ENCODE measurements at regions not wholly inside any gene's neighbourhood (a gene's known extent, or its start where the extent isn't known, plus 50 kb on each side); places are given as distances from the start of the nearest gene placed in this dataset.
"Not testable (repeated sequence)": the region's sequence is repeated elsewhere in the genome, so short reads cannot be mapped to it uniquely, and the experiment has no call there.

DNA sequence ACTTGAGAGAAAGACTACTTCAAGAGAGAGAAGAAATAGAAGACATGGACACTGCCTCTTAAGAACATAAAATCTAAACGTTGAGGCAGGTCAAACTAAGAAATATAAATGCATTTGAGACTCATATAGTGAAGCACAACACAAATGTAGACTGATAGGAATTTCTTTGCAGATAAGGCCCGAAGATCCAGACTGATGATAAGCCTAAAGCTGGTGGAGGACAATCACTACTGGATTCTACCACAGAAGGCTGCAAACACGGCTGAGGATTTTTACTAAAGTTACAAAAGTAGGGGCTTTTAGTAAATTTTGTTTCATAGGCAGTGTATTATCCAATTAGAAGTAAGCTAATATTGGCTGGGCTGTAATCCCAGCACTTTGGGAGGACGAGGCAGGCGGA lies 278.3 kb downstream of the RAP2B start:
- DNase-seq (ENCODE audit: low read depth in 2 of 2), result no peak

DNA sequence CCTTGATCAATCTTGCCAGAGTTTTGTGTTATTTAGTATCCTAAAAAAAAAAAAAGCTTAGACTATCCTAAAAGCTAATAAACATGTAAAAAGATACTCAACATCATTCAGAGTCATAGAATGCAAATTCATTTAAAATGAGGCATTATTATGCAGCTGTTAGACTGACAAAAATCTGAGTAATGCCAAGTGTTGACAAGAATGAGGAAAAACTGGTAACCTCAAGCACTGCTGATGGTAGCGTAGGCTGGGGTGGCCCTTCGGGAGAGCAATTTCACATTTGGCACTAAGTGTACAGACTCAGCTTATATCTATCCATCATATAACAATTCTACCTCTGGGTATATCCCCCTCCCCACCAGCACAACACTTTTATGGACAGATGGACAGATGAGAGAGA lies 280.4 kb downstream of the RAP2B start:
- no peak for DNase-seq (ENCODE audit: low read depth in 2 of 2)

DNA sequence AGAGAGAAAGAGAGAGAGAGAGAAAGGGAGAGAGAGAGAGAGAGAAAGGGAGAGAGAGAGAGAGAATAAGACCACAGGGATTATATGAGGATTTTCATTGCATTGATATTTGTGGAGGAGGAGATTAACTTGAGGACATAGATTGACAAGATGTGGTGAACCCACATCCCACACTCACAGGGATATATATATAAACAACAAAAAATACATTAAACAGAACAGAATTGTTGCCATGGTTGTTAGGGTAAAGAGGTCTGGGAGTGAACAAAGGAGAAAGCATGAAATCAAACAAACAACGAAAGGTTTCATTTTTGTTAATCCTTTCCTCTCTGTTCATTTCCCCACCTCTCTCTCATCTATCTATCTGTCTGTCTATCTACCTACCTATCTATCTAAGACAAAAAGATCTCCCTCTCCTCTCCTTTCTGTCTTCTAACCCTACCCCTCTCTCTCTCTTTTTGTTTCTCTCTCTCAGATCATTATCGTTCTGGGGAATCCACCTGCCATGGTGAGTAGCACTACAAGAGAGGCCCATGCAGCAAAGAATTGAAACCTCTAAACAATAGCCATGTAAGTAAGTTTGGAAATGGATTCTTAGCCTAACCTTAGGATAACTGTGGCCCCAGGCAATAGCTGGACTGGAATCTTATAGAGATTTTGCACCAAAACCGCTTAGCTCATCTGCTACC lies 280.9 kb downstream of the RAP2B start:
- DNase-seq (ENCODE audit: low read depth in 2 of 2), result no peak

DNA sequence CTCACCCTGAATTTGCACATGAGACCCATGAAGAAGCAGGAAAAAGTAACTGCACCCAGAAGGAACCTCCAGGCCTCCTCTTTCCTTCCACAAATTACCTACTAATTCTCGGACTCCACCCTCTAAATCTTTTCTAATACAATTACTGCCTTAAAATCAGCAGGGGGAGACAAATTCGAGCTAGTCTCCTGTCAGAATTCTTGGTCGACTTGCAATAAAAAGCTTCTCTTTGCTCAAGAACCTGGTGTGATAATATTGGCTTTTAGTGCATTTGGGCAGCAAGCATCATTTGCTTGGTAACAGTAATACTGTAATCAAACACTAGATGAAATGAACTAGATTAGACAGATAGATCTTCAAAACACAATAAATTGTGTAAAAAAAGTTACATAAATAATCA lies 281.9 kb downstream of the RAP2B start:
- no peak for DNase-seq (ENCODE audit: low read depth in 2 of 2)

DNA sequence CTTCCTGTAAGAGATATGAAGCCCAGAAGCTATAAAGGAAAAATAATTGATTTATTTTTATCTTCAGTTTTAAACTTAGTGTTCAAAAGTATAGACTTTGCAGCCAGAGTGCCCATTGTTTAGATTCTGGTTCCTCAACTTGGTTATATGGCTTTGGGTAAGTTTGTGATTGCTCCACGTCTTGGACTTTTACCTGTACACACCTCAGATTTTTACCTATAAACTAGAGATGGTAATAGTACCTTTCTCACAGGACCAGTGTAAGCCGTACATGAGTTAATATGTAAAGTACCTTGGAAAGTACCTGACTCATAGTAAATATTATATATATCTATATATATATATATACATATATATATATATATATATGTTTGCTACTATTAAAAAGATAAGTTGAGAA lies 283.8 kb downstream of the RAP2B start:
- DNase-seq (ENCODE audit: low read depth in 2 of 2), result no peak

DNA sequence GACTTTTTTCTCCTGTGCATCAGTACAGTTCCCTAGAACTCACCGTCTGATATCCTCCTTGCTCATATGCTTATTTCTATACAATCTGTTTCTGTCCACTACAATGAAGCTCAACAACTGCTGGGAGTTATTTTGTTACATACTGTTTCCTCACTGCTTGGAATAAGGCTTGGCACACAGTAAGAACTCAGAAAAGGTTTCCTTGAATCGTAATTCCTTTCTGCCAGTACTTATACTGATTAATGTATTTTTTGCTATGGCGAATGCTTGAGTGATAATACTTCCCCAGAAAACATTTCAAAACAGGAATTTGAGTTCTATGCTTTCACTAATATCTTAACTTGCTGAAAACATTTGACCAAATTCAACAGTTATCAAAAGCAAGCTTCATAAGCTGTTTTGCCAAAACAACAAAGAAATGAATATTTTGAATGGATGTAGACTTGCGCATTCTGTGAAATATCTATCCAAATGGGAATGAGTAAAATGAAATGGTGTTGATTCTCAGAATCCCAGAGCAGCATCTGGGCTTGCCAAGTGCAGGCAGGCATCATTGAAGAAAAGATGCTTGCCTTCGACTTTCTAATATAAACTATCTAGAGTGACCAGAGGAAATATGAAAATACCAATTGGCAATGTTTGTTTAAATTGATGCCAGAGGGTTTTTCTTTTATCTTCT lies 286.3 kb downstream of the RAP2B start:
- no peak for DNase-seq (ENCODE audit: low read depth in 2 of 2)

DNA sequence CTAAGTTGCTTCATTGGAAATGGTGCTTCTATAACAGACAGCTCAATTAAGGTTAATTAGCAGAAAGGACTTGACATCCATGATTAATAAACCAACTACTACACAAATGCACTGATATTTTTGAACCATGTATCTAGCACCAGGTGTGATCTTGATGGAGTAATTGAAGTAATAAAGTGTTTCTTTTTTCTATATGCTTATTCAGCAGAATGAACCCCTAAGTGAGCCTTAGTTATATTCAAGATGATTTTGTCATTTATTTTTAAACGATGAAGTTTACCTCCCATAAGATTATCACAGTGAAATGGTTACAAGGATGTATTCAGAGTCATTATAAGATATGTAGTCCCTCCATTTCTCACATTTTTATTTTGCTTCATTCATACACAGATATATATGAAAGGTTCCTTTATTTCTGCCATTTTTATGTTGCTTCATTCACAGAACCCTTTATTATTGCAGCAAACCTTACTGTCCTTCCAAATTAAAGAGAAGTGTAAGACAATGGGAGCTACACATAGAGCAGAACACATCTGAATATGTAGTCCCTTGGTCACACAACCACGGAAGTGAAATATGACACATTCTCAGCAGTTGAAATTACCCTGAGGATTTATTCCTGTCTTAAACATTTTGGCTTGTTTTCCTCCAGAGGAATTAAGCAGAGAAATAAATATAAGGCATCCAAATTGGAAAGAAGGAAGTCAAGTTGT lies 295.0 kb downstream of the RAP2B start:
- DNase-seq (ENCODE audit: low read depth in 2 of 2), result no peak

DNA sequence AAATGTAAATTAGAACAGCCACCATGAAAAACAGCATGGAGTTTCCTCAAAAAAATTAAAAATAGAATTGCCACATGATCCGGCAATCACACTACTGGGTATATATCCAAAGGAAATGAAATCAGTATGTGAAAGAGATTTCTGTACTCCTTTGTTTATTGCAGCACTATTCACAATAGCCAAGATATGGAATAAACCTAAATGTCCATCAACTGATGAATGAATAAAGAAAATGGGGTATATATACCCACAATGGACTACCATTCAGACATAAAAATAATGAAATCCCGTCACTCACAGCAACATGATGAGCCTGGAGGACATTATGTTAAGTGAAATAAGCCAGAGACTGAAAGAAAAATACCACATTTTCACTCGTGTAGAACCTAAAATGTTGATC lies 296.9 kb downstream of the RAP2B start:
- no peak for DNase-seq (ENCODE audit: low read depth in 2 of 2)

DNA sequence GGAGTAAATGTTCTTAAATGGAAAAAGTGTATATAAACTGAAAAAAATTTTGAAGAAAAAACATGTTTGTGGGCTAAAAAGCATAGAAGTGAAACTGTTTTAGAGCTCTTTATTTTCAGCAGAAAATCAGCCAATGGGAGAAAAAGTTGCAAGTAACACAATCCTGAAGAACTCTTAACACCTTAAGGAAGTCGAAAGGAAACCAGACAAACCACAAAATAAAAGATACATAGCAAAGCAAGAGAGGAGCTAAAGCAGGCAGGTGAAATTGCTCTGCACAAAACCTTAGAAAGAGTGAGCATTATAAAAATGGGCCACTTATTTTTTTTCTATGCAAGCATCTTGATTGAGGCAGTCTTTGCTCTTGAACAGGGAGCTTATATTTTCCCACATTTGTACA lies 300.5 kb downstream of the RAP2B start:
- no peak for DNase-seq (ENCODE audit: low read depth in 2 of 2)

DNA sequence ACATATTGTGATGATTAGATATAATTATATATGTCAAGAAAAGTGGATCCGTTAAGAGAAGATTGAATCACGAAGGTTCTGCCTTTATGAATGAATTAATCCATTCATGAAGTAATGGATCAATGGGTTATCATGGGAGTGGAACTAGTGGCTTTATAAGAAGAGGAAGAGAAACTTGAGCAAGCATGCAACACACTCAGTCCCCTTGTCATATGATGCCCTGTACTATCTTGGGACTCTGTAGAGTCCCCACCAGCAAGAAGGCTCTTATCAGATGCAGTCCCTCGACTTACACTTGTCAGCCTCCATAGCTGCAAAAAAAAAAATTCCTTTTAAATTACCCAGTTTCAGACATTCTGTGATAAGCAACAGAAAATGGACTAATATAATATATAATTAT lies 301.9 kb downstream of the RAP2B start:
- no peak for DNase-seq (ENCODE audit: low read depth in 2 of 2)

DNA sequence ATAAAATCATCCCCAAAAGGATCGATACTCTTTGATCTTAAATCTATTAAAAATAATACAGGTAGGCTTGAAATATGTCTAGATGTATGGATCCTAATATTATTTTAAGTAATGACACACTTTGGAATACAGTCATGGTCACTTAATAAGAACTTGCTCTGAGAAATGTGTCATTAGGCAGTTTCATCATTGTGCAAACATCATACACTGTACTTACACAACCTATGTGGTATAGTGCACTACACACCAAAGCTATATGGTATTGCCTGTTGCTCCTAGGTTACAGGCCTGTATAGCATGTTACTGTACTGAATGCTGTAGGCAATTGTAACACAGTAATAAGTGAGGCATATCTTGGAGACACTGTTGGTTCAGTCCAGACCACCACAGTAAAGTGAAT lies 307.1 kb downstream of the RAP2B start:
- DNase-seq (ENCODE audit: low read depth in 2 of 2), result no peak

DNA sequence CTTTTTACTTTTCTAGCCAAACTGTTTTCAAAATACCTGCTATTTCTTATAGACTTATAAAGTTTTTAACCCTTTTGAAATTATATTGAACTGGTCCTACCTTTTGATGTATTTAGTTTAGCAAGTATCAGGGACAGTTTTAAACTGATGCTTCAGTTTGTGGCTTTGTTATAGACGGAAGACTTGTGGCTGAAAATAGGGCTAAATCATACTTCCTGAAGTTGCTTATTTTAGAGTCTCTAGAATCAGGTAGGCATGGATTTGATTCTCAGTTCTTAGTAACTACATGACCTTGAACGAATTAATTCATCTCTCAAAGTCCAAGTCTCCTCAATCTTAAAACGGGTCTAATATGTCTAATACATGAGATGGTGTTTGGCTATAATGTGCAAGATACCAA lies 322.8 kb downstream of the RAP2B start:
- DNase-seq (ENCODE audit: low read depth in 2 of 2), result no peak

DNA sequence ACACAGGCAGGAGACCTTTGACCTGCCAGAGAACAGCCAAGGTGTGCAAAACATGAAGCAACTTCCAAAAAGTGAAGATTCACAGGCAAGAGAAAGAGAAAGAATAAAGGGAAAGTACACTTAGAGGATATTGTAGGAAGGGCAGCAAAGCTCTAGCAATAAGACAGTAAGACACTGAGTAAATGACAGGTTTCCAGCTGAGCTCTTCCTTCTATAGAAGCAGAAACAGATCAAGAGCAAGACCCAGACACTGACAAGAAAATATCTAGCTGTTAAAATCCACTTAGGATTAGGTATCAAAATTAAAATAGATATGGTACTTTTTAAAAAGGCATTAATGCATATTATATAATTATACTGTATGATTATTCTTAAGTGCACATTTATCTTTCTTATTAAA lies 333.4 kb downstream of the RAP2B start:
- DNase-seq (ENCODE audit: low read depth in 2 of 2), result no peak

DNA sequence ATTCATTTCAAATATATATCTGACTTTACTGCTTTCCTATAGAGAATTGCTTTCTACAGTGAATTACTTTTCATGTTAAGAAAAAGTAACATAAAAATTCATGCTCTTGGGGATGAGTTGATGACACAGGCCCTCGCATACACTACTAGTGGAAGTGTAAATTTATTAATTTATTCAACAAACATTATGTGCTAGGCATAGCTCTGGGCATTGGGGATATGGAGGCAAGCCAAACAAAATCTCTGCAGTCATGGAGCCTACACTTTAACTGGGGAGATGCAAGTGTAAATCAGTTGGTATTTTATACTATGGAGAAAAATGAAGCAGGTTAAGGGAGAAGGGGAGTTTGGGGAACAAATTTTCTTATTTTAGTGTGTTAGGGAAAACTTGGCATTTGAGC lies 340.7 kb downstream of the RAP2B start:
- no peak for DNase-seq (ENCODE audit: low read depth in 2 of 2)

DNA sequence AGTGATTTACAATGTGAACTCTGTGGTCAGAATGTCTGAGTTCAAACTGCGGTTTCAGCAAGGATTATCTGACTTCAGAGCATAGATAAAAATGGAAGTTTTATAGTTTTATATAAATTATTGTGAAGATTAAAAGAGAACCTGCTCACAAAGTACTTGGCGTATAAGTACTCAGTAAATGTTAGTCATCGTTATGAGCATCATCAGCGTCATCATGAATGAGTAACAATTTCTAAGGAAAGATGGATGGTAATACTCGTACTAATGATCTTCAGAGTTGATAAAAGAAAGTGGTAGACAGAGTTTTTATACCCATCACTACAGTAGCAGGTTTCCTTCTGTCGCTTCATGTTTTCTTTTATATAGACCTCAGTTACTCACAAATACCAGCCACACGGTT lies 341.8 kb downstream of the RAP2B start:
- DNase-seq (ENCODE audit: low read depth in 2 of 2), result no peak

DNA sequence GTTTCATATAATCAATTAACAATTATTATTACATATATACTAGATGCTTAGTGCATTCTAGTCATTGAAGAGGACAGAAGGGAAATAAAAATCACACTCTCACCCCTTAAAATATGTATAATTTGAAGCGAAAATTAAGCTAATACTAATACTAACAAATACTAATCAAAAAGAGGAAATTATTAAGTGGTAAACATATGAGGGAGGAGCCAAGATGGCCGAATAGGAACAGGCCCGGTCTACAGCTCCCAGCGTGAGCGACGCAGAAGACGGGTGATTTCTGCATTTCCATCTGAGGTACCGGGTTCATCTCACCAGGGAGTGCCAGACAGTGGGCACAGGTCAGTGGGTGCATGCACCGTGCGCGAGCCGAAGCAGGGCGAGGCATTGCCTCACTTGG lies 344.2 kb downstream of the RAP2B start:
- DNase-seq (ENCODE audit: low read depth in 2 of 2), result not testable (repeated sequence)

DNA sequence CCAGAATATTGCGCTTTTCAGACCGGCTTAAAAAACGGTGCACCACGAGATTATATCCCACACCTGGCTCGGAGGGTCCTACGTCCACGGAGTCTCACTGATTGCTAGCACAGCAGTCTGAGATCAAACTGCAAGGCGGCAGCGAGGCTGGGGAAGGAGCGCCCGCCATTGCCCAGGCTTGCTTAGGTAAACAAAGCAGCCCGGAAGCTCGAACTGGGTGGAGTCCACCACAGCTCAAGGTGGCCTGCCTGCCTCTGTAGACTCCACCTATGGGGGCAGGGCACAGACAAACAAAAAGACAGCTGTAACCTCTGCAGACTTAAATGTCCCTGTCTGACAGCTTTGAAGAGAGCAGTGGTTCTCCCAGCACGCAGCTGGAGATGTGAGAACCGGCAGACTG lies 344.7 kb downstream of the RAP2B start:
- not testable (repeated sequence) for DNase-seq (ENCODE audit: low read depth in 2 of 2)

DNA sequence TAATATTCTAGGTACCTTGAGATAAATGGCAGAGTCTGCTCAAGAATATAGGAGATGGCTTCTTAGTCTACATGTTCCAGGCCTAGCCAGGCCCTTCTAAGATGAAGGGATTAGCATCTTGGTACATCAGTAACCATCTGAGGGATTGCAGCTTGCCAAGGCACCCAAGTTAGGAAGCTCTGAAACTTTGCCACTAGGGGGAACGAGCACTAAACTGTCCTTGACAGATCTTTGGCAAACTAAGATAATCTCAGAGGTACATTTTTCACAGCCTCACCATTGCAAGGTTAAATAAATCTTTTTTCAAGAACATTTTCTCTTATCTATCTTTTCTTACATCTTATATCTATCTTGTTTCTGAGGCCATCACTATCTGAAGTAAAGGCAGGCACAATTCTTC lies 351.2 kb downstream of the RAP2B start:
- no peak for DNase-seq (ENCODE audit: low read depth in 2 of 2)

DNA sequence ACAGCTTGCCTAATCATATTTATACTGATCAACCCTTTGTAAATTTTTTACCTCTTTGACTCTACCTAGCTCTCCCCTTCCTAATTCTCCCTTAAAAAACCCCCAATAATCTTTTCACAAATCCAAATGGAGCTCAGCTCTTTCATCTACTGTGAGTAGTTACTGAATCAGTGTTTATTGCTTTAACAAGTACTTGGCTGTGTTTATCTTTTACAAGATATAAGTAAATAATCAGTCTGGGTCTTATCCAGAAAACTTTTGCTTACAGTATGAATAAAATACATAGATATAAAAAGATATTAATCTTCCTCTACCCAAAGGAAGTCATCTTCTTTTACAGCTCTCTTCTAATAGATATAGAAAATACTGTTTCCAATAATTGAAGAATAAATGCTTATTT lies 366.4 kb downstream of the RAP2B start:
- DNase-seq (ENCODE audit: low read depth in 2 of 2), result no peak

DNA sequence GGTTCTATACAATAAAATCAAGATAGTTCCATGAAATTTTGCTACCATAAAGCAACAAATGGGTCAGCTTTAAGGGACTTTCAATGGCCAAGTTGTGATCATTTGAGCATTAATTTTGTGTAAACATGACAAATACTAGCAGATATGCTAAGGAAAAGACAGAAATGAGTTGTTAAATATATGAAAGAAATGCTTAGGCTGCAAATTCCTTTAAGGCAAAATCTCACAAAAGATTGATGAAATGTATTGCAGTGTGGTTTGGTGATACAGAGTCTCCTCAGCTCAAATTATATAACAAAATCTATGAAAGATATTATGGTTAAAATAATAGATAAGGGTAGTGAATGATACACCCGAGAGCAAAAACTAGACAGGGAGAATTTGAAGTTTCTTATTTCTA lies 377.2 kb downstream of the RAP2B start:
- no peak for DNase-seq (ENCODE audit: low read depth in 2 of 2)

DNA sequence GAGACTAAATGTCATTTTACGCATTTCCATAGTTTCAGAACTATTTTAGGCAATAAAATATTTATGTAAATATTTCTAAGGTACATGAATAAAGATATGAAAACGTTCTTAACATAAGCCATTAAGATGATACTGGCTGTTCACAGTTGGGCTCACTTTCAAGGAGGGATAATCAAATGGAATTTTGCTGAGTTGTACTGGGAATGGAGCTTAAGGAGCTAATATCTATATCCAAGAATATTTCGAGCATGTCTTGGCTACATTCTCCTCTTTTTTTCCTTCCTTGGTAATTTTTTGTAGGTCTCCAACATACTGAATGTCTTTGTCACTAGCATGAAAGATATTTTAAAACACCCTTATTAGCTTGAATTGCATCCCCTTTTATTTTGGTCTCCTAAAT lies 383.4 kb downstream of the RAP2B start:
- DNase-seq (ENCODE audit: low read depth in 2 of 2), result no peak

DNA sequence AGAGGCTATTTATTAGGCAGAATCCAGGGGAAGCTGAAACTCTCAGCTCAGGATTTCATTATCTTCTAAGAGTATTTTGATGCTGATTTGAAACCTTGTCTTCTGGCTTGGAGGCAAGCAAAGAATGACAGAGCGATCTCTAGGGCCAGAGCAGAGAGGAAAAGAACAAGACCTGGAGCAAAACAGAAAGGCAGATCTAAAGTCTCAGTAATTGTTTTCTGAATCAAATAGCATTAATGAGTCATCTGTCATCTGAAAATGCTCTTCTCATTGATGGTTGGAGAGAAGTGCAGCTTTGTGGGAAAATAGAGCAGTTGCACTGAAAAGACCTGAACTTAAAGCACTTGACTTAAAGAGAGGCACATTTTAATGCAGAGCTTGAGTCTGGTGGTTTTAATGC lies 385.9 kb downstream of the RAP2B start:
- no peak for DNase-seq (ENCODE audit: low read depth in 2 of 2)

DNA sequence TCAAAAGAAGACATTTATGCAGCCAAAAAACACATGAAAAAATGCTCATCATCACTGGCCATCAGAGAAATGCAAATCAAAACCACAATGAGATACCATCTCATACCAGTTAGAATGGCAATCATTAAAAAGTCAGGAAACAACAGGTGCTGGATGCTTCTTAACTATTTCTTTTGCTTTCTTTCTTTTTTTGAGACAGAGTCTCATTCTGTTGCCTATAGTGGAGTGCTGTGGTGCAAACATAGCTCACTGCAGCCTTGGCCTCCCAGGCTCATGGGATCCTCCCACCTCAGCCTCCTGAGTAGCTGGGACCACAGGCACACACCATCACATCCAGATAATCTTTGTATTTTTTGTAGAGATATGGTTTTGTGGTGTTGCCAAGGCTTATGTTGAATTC lies 387.7 kb downstream of the RAP2B start:
- not testable (repeated sequence) for DNase-seq (ENCODE audit: low read depth in 2 of 2)

Measured in stimulated activated CD8-positive, alpha-beta memory T cell treated with anti-CD3 and anti-CD28 coated beads, Interleukin-15, amount 100 ng/mL, for 48 hours (primary cell).